Heart left ventricle (tissue), 16 donors: ENCODE measurements at regions not wholly inside any gene's neighbourhood (a gene's known extent, or its start where the extent isn't known, plus 50 kb on each side); places are given as distances from the start of the nearest gene placed in this dataset.

Experiments used
- ATAC-seq, 4 donors: fragments of 200-7000 bp; cut with Tn5 transposase; one replicate each; pipeline ENCODE4 v1.9.1; 2020 to 2022; ENCODE audit warnings: moderate library complexity in 4 of 4, mild to moderate bottlenecking in 3 of 4, moderate number of reproducible peaks in 1 of 4
- DNase-seq, 5 donors: peaks; one replicate each; pipeline ENCODE4 v3.0.0-alpha.2; 2020
- H3K27ac ChIP-seq, 12 donors: fragments of 200-600 bp; sonication (generic) in 4 of 12; one replicate each; pipeline versions ENCODE4 v1.5.0 to v1.8.0; 2016 to 2022; ENCODE audit warnings: mild to moderate bottlenecking in 2 of 12
- H3K27me3 ChIP-seq, 9 donors: fragments of 200-600 bp; sonication (generic) in 2 of 9; one replicate each; pipeline versions ENCODE4 v1.5.1 to v1.8.0; 2016 to 2022; ENCODE audit warnings: mild to moderate bottlenecking in 3 of 9
- H3K36me3 ChIP-seq, 9 donors: fragments of 200-600 bp; sonication (generic) in 2 of 9; one replicate each; pipeline versions ENCODE4 v1.5.0 to v1.8.0; 2018 to 2022; ENCODE audit warnings: mild to moderate bottlenecking in 2 of 9
- H3K4me1 ChIP-seq, 12 donors: fragments of 200-600 bp; sonication (generic) in 4 of 12; one replicate each; pipeline versions ENCODE4 v1.5.0 to v1.8.0; 2016 to 2022; ENCODE audit warnings: mild to moderate bottlenecking in 3 of 12
- H3K4me3 ChIP-seq, 12 donors: fragments of 200-600 bp; sonication (generic) in 4 of 12; one replicate each; pipeline versions ENCODE4 v1.5.0 to v1.8.0; 2017 to 2022; ENCODE audit warnings: mild to moderate bottlenecking in 9 of 12, moderate library complexity in 4 of 12
- H3K9me3 ChIP-seq, 12 donors: fragments of 200-600 bp; sonication (generic) in 4 of 12; one replicate each; pipeline versions ENCODE4 v1.5.0 to v1.8.0; 2016 to 2022; ENCODE audit warnings: mild to moderate bottlenecking in 1 of 12
- POLR2A ChIP-seq, 2 donors: fragments of 450-650 bp; IDR thresholded peaks; one replicate each; pipeline ENCODE4 v1.6.1; 2017; ENCODE audit warnings: antibody characterized with exemption in 2 of 2, mild to moderate bottlenecking in 2 of 2, moderate library complexity in 2 of 2
- WGBS, 4 donors: extraction: QIAGEN DNeasy Blood & Tissue Kit in 2 of 4; methylation state at CpG; one replicate each; pipeline versions ENCODE4 v1.1.5 to v1.1.7; 2013 to 2018; 5-methylcytosine and 5-hydroxymethylcytosine counted together
- intact Hi-C, 10 donors: fragments of 100-400 bp; cut with DNase I; formaldehyde crosslinking; loops; one replicate each; pipeline versions ENCODE4 v1.11.1 to v1.14.2; 2022
- TF ChIP-seq, protein P1 (sequence below), 12 donors: fragments of 200-600 bp; sonication (generic) in 4 of 12; IDR thresholded peaks; one replicate each; pipeline versions ENCODE4 v1.5.0 to v1.8.0; 2018 to 2022; ENCODE audit warnings: antibody characterized with exemption in 12 of 12, mild to moderate bottlenecking in 5 of 12
- donor health status: ischemic (EF 13 %, LVEDD 7.1; RV severe dilation, severe dysfunction).
- donor health status: healthy with polysubstance abuse.
- donor health status: DM: no; HTN: yes; CAD: no.
- donor health status: DM: no; HTN: no; CAD: no.
- donor health status: ischemic (EF 25% LVEDD 6.9; RV normal size, moderate dysfunction).
- donor health status: ischemic (EF 25% LVEDD 5.7; RV mildly dilated, moderate dysfunction).
- donor health status: healthy.
- donor health status: DM: yes; HTN: yes; CAD: no.
- donor health status: ischemic (EF 35%, LVEDD 5.7; RV mildly dilated, moderate dysfunction).
- donor health status: nonischemic (EF 11% LVEDD 7.7; RV severe dilation, severe dysfunction).
- donor health status: DM: yes; HTN: yes; CAD: no.
- donor health status: PGD.
- donor health status: ischemic (EF 29% LVEDD 5.4; RV normal size, mild dysfunction).
- donor health status: nonischemic (EF 23%, LVEDD 6.1; RV moderate dilation, normal function).

DNA sequence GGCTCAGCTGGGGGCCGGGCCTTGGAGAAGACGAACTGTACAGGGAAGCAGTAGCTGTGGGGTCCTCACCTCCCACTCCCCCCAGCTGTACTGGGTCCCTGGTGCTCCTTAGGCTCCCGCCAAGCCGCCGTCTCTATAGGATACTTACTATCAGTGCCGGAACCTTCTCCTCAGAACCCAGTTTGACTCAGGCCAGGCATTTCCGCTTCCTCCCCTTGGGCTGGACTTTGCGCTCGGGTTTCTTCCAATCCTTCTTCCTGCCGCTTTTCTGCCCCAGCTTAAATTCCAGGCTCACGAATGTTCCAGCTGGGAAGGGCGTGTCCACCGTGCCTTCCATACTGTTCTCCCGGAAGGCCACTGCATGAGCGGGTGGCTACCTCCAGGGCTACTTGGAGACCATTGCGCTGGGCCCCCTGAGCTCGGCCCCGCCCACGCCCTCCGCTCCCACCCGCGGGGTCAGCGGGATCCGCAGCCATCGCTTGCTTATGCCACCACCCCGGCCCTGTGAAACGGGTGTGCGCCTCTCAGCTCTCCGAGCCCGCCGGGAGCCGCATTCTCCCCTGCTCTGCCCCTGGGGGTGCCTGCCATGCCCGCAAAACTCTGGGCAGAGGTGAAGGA is 1795.9 kb downstream of the TP53TG3F start:
- Histone ChIP-seq H3K4me3 (no peak overlapping the region), H3K27me3 (no peaks in the 10 kb centered on the region), H3K4me1 (no peaks in the 10 kb centered on the region), H3K27ac (no peak overlapping the region), H3K9me3 (peaks cover 0 to 13% (median 0%) of the 10 kb centered on the region in 12 donors), H3K36me3 (no peaks in the 10 kb centered on the region)
- DNase-seq: no peak
- WGBS, 4 donors: 47 to 61% (median 55%) methylated on average over 33 of the region's 33 CpGs
- intact Hi-C loops: loop anchor here in 2 of 10 donors (2.0 to 10.0 kb wide), 2 partner anchors 60 to 182 kb away; no protein-coding TSS in a partner anchor
- no peak for ATAC-seq
- TF ChIP-seq, protein P1, sequence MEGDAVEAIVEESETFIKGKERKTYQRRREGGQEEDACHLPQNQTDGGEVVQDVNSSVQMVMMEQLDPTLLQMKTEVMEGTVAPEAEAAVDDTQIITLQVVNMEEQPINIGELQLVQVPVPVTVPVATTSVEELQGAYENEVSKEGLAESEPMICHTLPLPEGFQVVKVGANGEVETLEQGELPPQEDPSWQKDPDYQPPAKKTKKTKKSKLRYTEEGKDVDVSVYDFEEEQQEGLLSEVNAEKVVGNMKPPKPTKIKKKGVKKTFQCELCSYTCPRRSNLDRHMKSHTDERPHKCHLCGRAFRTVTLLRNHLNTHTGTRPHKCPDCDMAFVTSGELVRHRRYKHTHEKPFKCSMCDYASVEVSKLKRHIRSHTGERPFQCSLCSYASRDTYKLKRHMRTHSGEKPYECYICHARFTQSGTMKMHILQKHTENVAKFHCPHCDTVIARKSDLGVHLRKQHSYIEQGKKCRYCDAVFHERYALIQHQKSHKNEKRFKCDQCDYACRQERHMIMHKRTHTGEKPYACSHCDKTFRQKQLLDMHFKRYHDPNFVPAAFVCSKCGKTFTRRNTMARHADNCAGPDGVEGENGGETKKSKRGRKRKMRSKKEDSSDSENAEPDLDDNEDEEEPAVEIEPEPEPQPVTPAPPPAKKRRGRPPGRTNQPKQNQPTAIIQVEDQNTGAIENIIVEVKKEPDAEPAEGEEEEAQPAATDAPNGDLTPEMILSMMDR (IDR thresholded peaks at IDR 0.05): no peak
- TF ChIP-seq POLR2A (IDR thresholded peaks at IDR 0.05): no peak

DNA sequence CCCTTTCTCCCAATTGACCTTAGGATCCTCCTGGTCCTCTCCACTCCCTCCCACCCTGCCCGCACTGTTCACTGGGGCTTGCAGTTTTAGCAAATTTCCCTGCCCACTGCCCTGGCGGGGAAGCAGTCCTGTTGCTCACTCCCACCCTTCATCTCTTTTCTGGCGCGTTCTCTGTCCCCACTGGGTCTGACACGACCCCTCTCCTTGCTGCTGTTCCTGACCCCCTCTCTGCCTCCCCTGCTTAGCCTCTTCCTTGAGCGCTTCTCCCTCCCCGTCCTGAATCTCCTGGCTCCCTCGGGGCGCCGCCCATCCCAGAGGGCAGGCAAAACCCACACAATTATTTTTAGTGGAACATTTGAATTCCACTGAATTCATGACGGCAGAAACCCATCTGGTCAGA is 1796.4 kb downstream of the TP53TG3F start:
- TF ChIP-seq, protein P1 (IDR thresholded peaks at IDR 0.05): no peak
- no peak for TF ChIP-seq POLR2A (IDR thresholded peaks at IDR 0.05)
- peaks cover 0 to 13% (median 0%) of the 10 kb centered on the region in 12 donors for H3K9me3 ChIP-seq
- H3K4me3 ChIP-seq: no peak overlapping the region
- ATAC-seq: no peak
- H3K27ac ChIP-seq: no peak overlapping the region
- intact Hi-C loops: loop anchor here in 2 of 10 donors (2.0 to 10.0 kb wide), 2 partner anchors 59 to 181 kb away; no protein-coding TSS in a partner anchor
- 40 to 57% (median 47%) methylated on average over 11 of the region's 11 CpGs for WGBS, 4 donors
- H3K36me3 ChIP-seq: no peaks in the 10 kb centered on the region
- no peak for DNase-seq
- no peaks in the 10 kb centered on the region for H3K4me1 ChIP-seq
- H3K27me3 ChIP-seq: no peaks in the 10 kb centered on the region

DNA sequence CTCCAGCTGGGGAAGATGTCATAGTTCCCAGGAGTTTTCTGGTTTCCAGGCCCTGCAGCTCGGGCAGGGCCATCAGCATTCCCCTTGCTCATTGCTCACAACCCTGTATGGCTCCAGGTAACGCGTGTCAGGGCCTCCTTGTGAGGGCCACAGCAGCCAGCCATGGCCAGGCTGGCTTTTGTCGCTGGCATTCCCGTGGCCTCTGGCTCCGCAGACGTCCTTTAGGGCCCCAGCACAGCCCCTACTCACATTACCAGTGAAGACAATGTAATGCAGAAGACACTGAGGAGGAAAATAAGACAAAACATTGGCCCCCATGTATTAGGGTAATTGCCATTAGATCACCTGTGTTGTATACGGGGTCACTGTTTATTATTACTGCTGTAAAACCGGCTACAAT is 1799.0 kb downstream of the TP53TG3F start:
- Histone ChIP-seq H3K27me3 (no peaks in the 10 kb centered on the region), H3K36me3 (no peaks in the 10 kb centered on the region), H3K9me3 (peaks cover 0 to 10% (median 0%) of the 10 kb centered on the region in 12 donors), H3K4me1 (no peaks in the 10 kb centered on the region), H3K27ac (no peak overlapping the region), H3K4me3 (no peak overlapping the region)
- intact Hi-C loops: loop anchor here in 1 of 10 donors (10.0 kb wide), 1 partner anchor 56 kb away; no protein-coding TSS in a partner anchor
- ATAC-seq (no peak), DNase-seq (no peak)
- TF ChIP-seq, protein P1 (IDR thresholded peaks at IDR 0.05): no peak
- whole genome bisulfite sequencing, 4 donors: 63 to 66% (median 65%) methylated on average over 9 of the region's 9 CpGs

DNA sequence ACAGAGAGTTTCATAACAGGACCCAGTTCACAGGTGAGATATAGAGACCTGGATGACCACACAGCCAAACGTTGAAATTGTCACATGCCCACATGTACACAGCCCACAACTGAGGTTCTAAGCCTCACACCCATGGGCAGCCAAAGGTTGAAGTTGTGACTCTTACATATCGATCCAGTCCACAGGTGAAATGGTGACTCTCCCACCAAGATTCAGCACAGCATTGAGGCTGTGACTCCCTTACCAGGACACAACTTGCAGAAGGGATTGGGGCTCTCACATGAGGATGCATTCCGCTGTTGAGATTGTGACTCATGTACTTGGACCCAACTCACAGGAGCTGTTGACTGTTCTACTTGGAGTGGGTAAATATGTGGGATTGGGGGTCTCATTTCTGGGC is 1836.4 kb downstream of the TP53TG3F start:
- intact Hi-C loops: no loop called here
- ATAC-seq: no peak

More for the DNA sequence above, 1836.4 kb downstream of the TP53TG3F start:
- no peak overlapping the region for H3K27ac ChIP-seq
- no peaks in the 10 kb centered on the region for H3K27me3 ChIP-seq
- 43 to 46% (median 44%) methylated on average over 3 of the region's 3 CpGs for WGBS, 4 donors
- no peaks in the 10 kb centered on the region for H3K36me3 ChIP-seq
- no peaks in the 10 kb centered on the region for H3K4me1 ChIP-seq
- DNase-seq: no peak
- no peak for TF ChIP-seq POLR2A (IDR thresholded peaks at IDR 0.05)
- TF ChIP-seq, protein P1 (IDR thresholded peaks at IDR 0.05): no peak
- no peak overlapping the region for H3K4me3 ChIP-seq
- peaks cover 0 to 4% (median 0%) of the 10 kb centered on the region in 12 donors for H3K9me3 ChIP-seq
